CD4-positive, alpha-beta T cell treated with Interleukin-15 for 1 hour (primary cell): ENCODE measurements at regions not wholly inside any gene's neighbourhood (a gene's known extent, or its start where the extent isn't known, plus 50 kb on each side); places are given as distances from the start of the nearest gene placed in this dataset.

ENCODE experiments used
- DNase-seq: peaks from one replicate; pipeline ENCODE4 v3.0.0-alpha.2; 2020

GRCh38 chr22:47285981-47286380 lies 523.5 kb downstream of the TBC1D22A start:
- no peak for DNase-seq

GRCh38 chr22:47284822-47285221 lies 522.4 kb downstream of the TBC1D22A start:
- DNase-seq, result no peak

- no peak for DNase-seq
Measured at GRCh38 chr22:47284360-47284759, 521.9 kb downstream of the TBC1D22A start.

GRCh38 chr22:47283616-47284270 lies 521.3 kb downstream of the TBC1D22A start:
- no peak for DNase-seq

- no peak for DNase-seq
Measured at GRCh38 chr22:47282851-47283250, 520.4 kb downstream of the TBC1D22A start.

- no peak for DNase-seq
Measured at GRCh38 chr22:47282366-47282765, 519.9 kb downstream of the TBC1D22A start.

- DNase-seq, result no peak
Measured at GRCh38 chr22:47281126-47282106, 519.0 kb downstream of the TBC1D22A start.

GRCh38 chr22:47280301-47280700 lies 517.9 kb downstream of the TBC1D22A start:
- no peak for DNase-seq

- DNase-seq, result no peak
Measured at GRCh38 chr22:47279746-47280145, 517.3 kb downstream of the TBC1D22A start.

GRCh38 chr22:47279337-47279736 lies 516.9 kb downstream of the TBC1D22A start:
- no peak for DNase-seq

GRCh38 chr22:47278655-47279054 lies 516.2 kb downstream of the TBC1D22A start:
- DNase-seq, result no peak

- no peak for DNase-seq
Measured at GRCh38 chr22:47277531-47277930, 515.1 kb downstream of the TBC1D22A start.

- no peak for DNase-seq
Measured at GRCh38 chr22:47276991-47277390, 514.5 kb downstream of the TBC1D22A start.

GRCh38 chr22:47276450-47276820 lies 514.0 kb downstream of the TBC1D22A start:
- DNase-seq, result no peak

- DNase-seq, result no peak
Measured at GRCh38 chr22:47275605-47276449, 513.4 kb downstream of the TBC1D22A start.

GRCh38 chr22:47274196-47274595 lies 511.7 kb downstream of the TBC1D22A start:
- DNase-seq, result no peak

GRCh38 chr22:47270463-47271135 lies 508.1 kb downstream of the TBC1D22A start:
- no peak for DNase-seq

GRCh38 chr22:47269516-47270088 lies 507.2 kb downstream of the TBC1D22A start:
- DNase-seq, result no peak

- DNase-seq, result no peak
Measured at GRCh38 chr22:47267513-47268282, 505.2 kb downstream of the TBC1D22A start.

- DNase-seq, result no peak
Measured at GRCh38 chr22:47266329-47266728, 503.9 kb downstream of the TBC1D22A start.

- no peak for DNase-seq
Measured at GRCh38 chr22:47260551-47260950, 498.1 kb downstream of the TBC1D22A start.
